GM23338 (cell line): ENCODE measurements at regions not wholly inside any gene's neighbourhood (a gene's known extent, or its start where the extent isn't known, plus 50 kb on each side); places are given as distances from the start of the nearest gene placed in this dataset.

Experiments used
- ATAC-seq: fragments of 200-7000 bp; cut with Tn5 transposase; 3 replicates; pipeline ENCODE4 v1.9.1; 2020
- DNase-seq: peaks from one replicate; pipeline ENCODE4 v3.0.0-alpha.2; 2015; ENCODE audit warnings: low spot score
- H2AFZ ChIP-seq: fragments of 200-600 bp; sonication (generic); 2 replicates; pipeline ENCODE4 v1.8.0; 2016; ENCODE audit warnings: antibody characterized with exemption, mild to moderate bottlenecking, moderate library complexity
- H3F3A ChIP-seq: fragments of 200-600 bp; sonication (generic); replicated peaks from 2 replicates; pipeline ENCODE4 v1.8.0; 2017; ENCODE audit warnings: antibody characterized with exemption, mixed run types, low read depth
- H3K27ac ChIP-seq: fragments of 200-600 bp; sonication (generic); 2 replicates; pipeline ENCODE4 v1.6.1; 2016; ENCODE audit warnings: low read depth
- H3K27me3 ChIP-seq: fragments of 200-600 bp; sonication (generic); 2 replicates; pipeline ENCODE4 v1.8.0; 2016; ENCODE audit warnings: mild to moderate bottlenecking, mixed run types, moderate library complexity; ENCODE audit not compliant: insufficient read depth
- H3K36me3 ChIP-seq: fragments of 200-600 bp; sonication (generic); 2 replicates; pipeline ENCODE4 v1.8.0; 2016; ENCODE audit warnings: mild to moderate bottlenecking; ENCODE audit not compliant: insufficient read depth
- H3K4me1 ChIP-seq: fragments of 200-600 bp; sonication (generic); 2 replicates; pipeline ENCODE4 v1.8.0; 2016; ENCODE audit warnings: mild to moderate bottlenecking, moderate library complexity; ENCODE audit not compliant: insufficient read depth
- H3K4me2 ChIP-seq: fragments of 200-600 bp; sonication (generic); 2 replicates; pipeline ENCODE4 v1.7.1; 2017; ENCODE audit warnings: mixed run types
- H3K4me3 ChIP-seq: fragments of 200-600 bp; sonication (generic); 2 replicates; pipeline ENCODE4 v1.6.1; 2016; ENCODE audit warnings: mixed run types
- H3K79me2 ChIP-seq: fragments of 200-600 bp; sonication (generic); replicated peaks from 2 replicates; pipeline ENCODE4 v1.8.0; 2017; ENCODE audit warnings: mild to moderate bottlenecking; ENCODE audit not compliant: insufficient read depth
- H3K9me2 ChIP-seq: fragments of 200-600 bp; sonication (generic); 2 replicates; pipeline ENCODE4 v1.8.0; 2017; ENCODE audit not compliant: insufficient read depth
- H4K20me1 ChIP-seq: fragments of 200-600 bp; sonication (generic); replicated peaks from 2 replicates; pipeline ENCODE4 v1.8.0; 2017; ENCODE audit warnings: mild to moderate bottlenecking; ENCODE audit not compliant: insufficient read depth
- H3K27ac Mint-ChIP-seq: 2 replicates; pipeline ENCODE4 v1.8.0; 2020; ENCODE audit warnings: inconsistent platforms, mild to moderate bottlenecking, moderate library complexity, mixed read lengths
- H3K27me3 Mint-ChIP-seq: 3 replicates; pipeline ENCODE4 v1.8.0; 2022; ENCODE audit warnings: low read depth, mild to moderate bottlenecking, moderate library complexity, mixed read lengths, inconsistent platforms; ENCODE audit not compliant: insufficient read depth, poor library complexity
- H3K36me3 Mint-ChIP-seq: 3 replicates; pipeline ENCODE4 v1.8.0; 2021; ENCODE audit warnings: low read depth, mild to moderate bottlenecking, inconsistent platforms, moderate library complexity, mixed read lengths
- H3K4me1 Mint-ChIP-seq: 3 replicates; pipeline ENCODE4 v1.8.0; 2020; ENCODE audit warnings: mild to moderate bottlenecking, inconsistent platforms, mixed read lengths
- H3K4me3 Mint-ChIP-seq: 3 replicates; pipeline ENCODE4 v1.8.0; 2021; ENCODE audit warnings: moderate library complexity, mild to moderate bottlenecking, inconsistent platforms, mixed read lengths
- H3K9me3 Mint-ChIP-seq: 3 replicates; pipeline ENCODE4 v1.8.0; 2020; ENCODE audit warnings: moderate library complexity, mild to moderate bottlenecking, inconsistent platforms, mixed read lengths
- CREB1 ChIP-seq: fragments of 250-450 bp; sonication (Bioruptor Pico); IDR thresholded peaks from 2 replicates; pipeline ENCODE4 v1.5.0; 2020; ENCODE audit warnings: low read depth, mild to moderate bottlenecking, moderate library complexity
- EZH2phosphoT487 ChIP-seq: fragments of 200-600 bp; sonication (generic); IDR thresholded peaks from one replicate; pipeline ENCODE4 v1.8.1; 2018; ENCODE audit warnings: antibody characterized with exemption; ENCODE audit not compliant: unreplicated experiment
- JUNB ChIP-seq: IDR thresholded peaks from one replicate; pipeline ENCODE4 v1.6.1; 2016; ENCODE audit warnings: antibody characterized with exemption; ENCODE audit not compliant: unreplicated experiment
- NANOG ChIP-seq: IDR thresholded peaks from 2 replicates; pipeline ENCODE4 v1.6.1; 2016; ENCODE audit warnings: antibody characterized with exemption, borderline replicate concordance
- POLR2AphosphoS5 ChIP-seq: IDR thresholded peaks from 2 replicates; pipeline ENCODE4 v1.6.1; 2016; ENCODE audit warnings: antibody characterized with exemption, low read depth
- ZNF114 ChIP-seq: fragments of 250-450 bp; sonication (Bioruptor Pico); IDR thresholded peaks from 2 replicates; pipeline ENCODE4 v1.5.0; 2020; ENCODE audit warnings: mild to moderate bottlenecking, moderate library complexity
- ZNF331 ChIP-seq: fragments of 250-450 bp; sonication (Bioruptor Pico); IDR thresholded peaks from 2 replicates; pipeline ENCODE4 v1.5.0; 2020; ENCODE audit warnings: low read depth, mild to moderate bottlenecking, moderate library complexity
- TF ChIP-seq, protein P1 (sequence below): IDR thresholded peaks from 2 replicates; pipeline ENCODE4 v1.6.1; 2016; ENCODE audit warnings: antibody characterized with exemption
- TF ChIP-seq, protein P2 (sequence below), 2 experiments: fragments of 200-600 bp in 1 of 2; sonication (generic) in 1 of 2; conservative IDR thresholded peaks; 2 replicates each; pipeline versions ENCODE4 v1.5.1 to v1.6.1; 2016 to 2017; ENCODE audit warnings: antibody characterized with exemption in 2 of 2, low read depth in 2 of 2, mild to moderate bottlenecking in 2 of 2, moderate library complexity in 1 of 2
- TF ChIP-seq, protein P3 (sequence below): fragments of 250-450 bp; sonication (Bioruptor Pico); IDR thresholded peaks from 2 replicates; pipeline ENCODE4 v1.5.0; 2020; ENCODE audit warnings: mild to moderate bottlenecking, moderate library complexity

DNA sequence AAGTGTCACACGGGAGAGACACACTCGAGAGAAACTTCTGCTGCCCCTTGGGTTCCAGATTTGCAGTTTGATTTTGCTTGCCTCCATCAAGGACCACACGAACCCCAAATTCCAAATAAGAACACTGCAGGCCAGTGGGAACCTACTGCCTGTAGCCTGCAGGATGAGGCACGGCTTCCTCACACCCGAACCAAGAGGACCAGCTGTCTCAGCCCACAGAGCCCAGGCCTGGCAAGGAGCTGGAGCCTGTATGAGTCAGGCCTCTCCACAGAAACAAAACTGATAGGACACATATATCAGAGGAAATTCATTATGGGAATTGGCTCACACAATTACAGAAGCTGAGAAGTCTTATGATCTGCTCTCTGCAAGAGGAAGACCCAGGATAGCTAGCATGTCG is 188.1 kb upstream of the NSMCE3 start (continued):
- TF ChIP-seq, protein P1, sequence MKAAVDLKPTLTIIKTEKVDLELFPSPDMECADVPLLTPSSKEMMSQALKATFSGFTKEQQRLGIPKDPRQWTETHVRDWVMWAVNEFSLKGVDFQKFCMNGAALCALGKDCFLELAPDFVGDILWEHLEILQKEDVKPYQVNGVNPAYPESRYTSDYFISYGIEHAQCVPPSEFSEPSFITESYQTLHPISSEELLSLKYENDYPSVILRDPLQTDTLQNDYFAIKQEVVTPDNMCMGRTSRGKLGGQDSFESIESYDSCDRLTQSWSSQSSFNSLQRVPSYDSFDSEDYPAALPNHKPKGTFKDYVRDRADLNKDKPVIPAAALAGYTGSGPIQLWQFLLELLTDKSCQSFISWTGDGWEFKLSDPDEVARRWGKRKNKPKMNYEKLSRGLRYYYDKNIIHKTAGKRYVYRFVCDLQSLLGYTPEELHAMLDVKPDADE, result no peak
- TF ChIP-seq JUNB (no peak), ZNF114 (CRISPR knock-in tag) (no peak), EZH2phosphoT487 (no peak), ZNF331 (CRISPR knock-in tag) (no peak), CREB1 (CRISPR knock-in tag) (no peak), POLR2AphosphoS5 (no peak)
- TF ChIP-seq, protein P2, sequence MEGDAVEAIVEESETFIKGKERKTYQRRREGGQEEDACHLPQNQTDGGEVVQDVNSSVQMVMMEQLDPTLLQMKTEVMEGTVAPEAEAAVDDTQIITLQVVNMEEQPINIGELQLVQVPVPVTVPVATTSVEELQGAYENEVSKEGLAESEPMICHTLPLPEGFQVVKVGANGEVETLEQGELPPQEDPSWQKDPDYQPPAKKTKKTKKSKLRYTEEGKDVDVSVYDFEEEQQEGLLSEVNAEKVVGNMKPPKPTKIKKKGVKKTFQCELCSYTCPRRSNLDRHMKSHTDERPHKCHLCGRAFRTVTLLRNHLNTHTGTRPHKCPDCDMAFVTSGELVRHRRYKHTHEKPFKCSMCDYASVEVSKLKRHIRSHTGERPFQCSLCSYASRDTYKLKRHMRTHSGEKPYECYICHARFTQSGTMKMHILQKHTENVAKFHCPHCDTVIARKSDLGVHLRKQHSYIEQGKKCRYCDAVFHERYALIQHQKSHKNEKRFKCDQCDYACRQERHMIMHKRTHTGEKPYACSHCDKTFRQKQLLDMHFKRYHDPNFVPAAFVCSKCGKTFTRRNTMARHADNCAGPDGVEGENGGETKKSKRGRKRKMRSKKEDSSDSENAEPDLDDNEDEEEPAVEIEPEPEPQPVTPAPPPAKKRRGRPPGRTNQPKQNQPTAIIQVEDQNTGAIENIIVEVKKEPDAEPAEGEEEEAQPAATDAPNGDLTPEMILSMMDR (conservative IDR thresholded peaks at IDR 0.05; ENCODE audit: low read depth in 2 of 2), result no peak

DNA sequence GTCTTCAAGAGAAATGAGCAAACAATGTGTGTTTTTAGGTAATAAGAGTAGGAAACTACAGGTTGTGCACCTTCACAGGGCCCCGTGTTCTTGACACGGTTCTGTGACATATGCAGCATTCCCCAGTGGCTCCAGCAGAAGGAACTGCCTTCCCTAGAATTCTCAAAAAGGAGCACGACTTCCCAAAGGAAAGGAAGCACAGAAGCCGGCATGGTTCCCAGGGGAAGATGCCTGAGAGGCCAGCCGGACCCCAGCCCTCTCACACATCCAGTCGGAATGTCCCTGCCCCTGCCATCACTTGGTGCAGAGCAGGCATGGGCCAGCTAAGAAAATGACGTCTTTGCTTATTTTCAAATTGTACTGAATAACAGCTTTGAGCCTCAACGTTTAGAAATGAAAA is 187.3 kb upstream of the NSMCE3 start:
- no peaks in the 10 kb centered on the region for H3K36me3 ChIP-seq
- Mint-ChIP-seq H3K36me3 (peaks cover 3% of the 10 kb centered on the region; the same call in 1 of the 3 replicates), H3K4me3 (no peak overlapping the region), H3K27ac (no peak overlapping the region), H3K27me3 (peaks cover 5% of the 10 kb centered on the region), H3K9me3 (peaks cover 6% of the 10 kb centered on the region; the same call in 2 of the 3 replicates), H3K4me1 (peaks cover 16% of the 10 kb centered on the region)
- ATAC-seq (no peak), DNase-seq (no peak)
- no peak overlapping the region for H3K27ac ChIP-seq
- H3K79me2 ChIP-seq, result no peaks in the 10 kb centered on the region
- no peak overlapping the region for H2AFZ ChIP-seq
- peaks cover 17% of the 10 kb centered on the region for H3K4me1 ChIP-seq
- TF ChIP-seq EZH2phosphoT487, result no peak
- TF ChIP-seq JUNB, result no peak
- TF ChIP-seq POLR2AphosphoS5, result no peak
- TF ChIP-seq, protein P3, sequence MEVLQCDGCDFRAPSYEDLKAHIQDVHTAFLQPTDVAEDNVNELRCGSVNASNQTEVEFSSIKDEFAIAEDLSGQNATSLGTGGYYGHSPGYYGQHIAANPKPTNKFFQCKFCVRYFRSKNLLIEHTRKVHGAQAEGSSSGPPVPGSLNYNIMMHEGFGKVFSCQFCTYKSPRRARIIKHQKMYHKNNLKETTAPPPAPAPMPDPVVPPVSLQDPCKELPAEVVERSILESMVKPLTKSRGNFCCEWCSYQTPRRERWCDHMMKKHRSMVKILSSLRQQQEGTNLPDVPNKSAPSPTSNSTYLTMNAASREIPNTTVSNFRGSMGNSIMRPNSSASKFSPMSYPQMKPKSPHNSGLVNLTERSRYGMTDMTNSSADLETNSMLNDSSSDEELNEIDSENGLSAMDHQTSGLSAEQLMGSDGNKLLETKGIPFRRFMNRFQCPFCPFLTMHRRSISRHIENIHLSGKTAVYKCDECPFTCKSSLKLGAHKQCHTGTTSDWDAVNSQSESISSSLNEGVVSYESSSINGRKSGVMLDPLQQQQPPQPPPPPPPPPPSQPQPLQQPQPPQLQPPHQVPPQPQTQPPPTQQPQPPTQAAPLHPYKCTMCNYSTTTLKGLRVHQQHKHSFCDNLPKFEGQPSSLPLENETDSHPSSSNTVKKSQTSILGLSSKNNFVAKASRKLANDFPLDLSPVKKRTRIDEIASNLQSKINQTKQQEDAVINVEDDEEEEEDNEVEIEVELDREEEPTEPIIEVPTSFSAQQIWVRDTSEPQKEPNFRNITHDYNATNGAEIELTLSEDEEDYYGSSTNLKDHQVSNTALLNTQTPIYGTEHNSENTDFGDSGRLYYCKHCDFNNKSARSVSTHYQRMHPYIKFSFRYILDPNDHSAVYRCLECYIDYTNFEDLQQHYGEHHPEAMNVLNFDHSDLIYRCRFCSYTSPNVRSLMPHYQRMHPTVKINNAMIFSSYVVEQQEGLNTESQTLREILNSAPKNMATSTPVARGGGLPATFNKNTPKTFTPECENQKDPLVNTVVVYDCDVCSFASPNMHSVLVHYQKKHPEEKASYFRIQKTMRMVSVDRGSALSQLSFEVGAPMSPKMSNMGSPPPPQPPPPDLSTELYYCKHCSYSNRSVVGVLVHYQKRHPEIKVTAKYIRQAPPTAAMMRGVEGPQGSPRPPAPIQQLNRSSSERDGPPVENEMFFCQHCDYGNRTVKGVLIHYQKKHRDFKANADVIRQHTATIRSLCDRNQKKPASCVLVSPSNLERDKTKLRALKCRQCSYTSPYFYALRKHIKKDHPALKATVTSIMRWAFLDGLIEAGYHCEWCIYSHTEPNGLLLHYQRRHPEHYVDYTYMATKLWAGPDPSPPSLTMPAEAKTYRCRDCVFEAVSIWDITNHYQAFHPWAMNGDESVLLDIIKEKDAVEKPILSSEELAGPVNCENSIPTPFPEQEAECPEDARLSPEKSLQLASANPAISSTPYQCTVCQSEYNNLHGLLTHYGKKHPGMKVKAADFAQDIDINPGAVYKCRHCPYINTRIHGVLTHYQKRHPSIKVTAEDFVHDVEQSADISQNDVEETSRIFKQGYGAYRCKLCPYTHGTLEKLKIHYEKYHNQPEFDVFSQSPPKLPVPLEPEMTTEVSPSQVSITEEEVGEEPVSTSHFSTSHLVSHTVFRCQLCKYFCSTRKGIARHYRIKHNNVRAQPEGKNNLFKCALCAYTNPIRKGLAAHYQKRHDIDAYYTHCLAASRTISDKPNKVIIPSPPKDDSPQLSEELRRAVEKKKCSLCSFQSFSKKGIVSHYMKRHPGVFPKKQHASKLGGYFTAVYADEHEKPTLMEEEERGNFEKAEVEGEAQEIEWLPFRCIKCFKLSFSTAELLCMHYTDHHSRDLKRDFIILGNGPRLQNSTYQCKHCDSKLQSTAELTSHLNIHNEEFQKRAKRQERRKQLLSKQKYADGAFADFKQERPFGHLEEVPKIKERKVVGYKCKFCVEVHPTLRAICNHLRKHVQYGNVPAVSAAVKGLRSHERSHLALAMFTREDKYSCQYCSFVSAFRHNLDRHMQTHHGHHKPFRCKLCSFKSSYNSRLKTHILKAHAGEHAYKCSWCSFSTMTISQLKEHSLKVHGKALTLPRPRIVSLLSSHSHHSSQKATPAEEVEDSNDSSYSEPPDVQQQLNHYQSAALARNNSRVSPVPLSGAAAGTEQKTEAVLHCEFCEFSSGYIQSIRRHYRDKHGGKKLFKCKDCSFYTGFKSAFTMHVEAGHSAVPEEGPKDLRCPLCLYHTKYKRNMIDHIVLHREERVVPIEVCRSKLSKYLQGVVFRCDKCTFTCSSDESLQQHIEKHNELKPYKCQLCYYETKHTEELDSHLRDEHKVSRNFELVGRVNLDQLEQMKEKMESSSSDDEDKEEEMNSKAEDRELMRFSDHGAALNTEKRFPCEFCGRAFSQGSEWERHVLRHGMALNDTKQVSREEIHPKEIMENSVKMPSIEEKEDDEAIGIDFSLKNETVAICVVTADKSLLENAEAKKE, result no peak
- TF ChIP-seq NANOG, result no peak
- H3F3A ChIP-seq, result no peaks in the 10 kb centered on the region
- no peaks in the 10 kb centered on the region for H3K27me3 ChIP-seq
- H3K4me3 ChIP-seq, result no peak overlapping the region
- H4K20me1 ChIP-seq, result no peaks in the 10 kb centered on the region
- no peaks in the 10 kb centered on the region for H3K9me2 ChIP-seq
- H3K4me2 ChIP-seq, result no peak overlapping the region
